Smooth muscle cell (in vitro differentiated cells): ENCODE measurements at regions not wholly inside any gene's neighbourhood (a gene's known extent, or its start where the extent isn't known, plus 50 kb on each side); places are given as distances from the start of the nearest gene placed in this dataset.

ENCODE experiments used
- DNase-seq: peaks from one replicate; lab custom pipeline; 2025; ENCODE audit not compliant: unreplicated experiment; lab: John Stamatoyannopoulos, UW
- H2AFZ ChIP-seq: fragments of 200-600 bp; sonication (generic); 2 replicates; pipeline ENCODE4 v1.6.0; 2016; ENCODE audit warnings: antibody characterized with exemption, low read depth, mild to moderate bottlenecking
- H3F3A ChIP-seq: fragments of 200-600 bp; sonication (generic); 2 replicates; pipeline ENCODE4 v1.6.0; 2017; ENCODE audit warnings: antibody characterized with exemption, low read depth
- H3K27ac ChIP-seq: fragments of 200-600 bp; sonication (generic); 2 replicates; pipeline ENCODE4 v1.5.1; 2016; ENCODE audit warnings: low read depth, mild to moderate bottlenecking
- H3K27me3 ChIP-seq: fragments of 200-600 bp; sonication (generic); 2 replicates; pipeline ENCODE4 v1.6.1; 2016; ENCODE audit warnings: low read depth, mild to moderate bottlenecking
- H3K36me3 ChIP-seq: fragments of 200-600 bp; sonication (generic); 2 replicates; pipeline ENCODE4 v1.5.1; 2016; ENCODE audit warnings: low read depth
- H3K4me1 ChIP-seq: fragments of 200-600 bp; sonication (generic); 2 replicates; pipeline ENCODE4 v1.5.1; 2016; ENCODE audit warnings: low read depth
- H3K4me2 ChIP-seq: fragments of 200-600 bp; sonication (generic); 2 replicates; pipeline ENCODE4 v1.6.0; 2016; ENCODE audit warnings: mild to moderate bottlenecking
- H3K4me3 ChIP-seq: fragments of 200-600 bp; sonication (generic); 2 replicates; pipeline ENCODE4 v1.5.1; 2016; ENCODE audit warnings: mild to moderate bottlenecking
- H3K79me2 ChIP-seq: fragments of 200-600 bp; sonication (generic); 2 replicates; pipeline ENCODE4 v1.6.0; 2016; ENCODE audit warnings: low read depth, mild to moderate bottlenecking
- H3K9ac ChIP-seq: fragments of 200-600 bp; sonication (generic); 2 replicates; pipeline ENCODE4 v1.6.0; 2016; ENCODE audit warnings: low read depth
- H3K9me3 ChIP-seq: fragments of 200-600 bp; sonication (generic); replicated peaks from 2 replicates; pipeline ENCODE4 v1.5.1; 2016; ENCODE audit warnings: low read depth
- H4K20me1 ChIP-seq: fragments of 200-600 bp; sonication (generic); 2 replicates; pipeline ENCODE4 v1.6.0; 2016; ENCODE audit warnings: low read depth
- WGBS: methylation state at CpG from one replicate; pipeline ENCODE4 v1.1.7; 2016; ENCODE audit warnings: low lambda C conversion rate; 5-methylcytosine and 5-hydroxymethylcytosine counted together
- TF ChIP-seq, protein P1 (sequence below): fragments of 200-600 bp; sonication (generic); IDR thresholded peaks from 2 replicates; pipeline ENCODE4 v1.5.1; 2017; ENCODE audit warnings: borderline replicate concordance, mild to moderate bottlenecking, antibody characterized with exemption; ENCODE audit not compliant: insufficient read depth, poor library complexity, severe bottlenecking

DNA sequence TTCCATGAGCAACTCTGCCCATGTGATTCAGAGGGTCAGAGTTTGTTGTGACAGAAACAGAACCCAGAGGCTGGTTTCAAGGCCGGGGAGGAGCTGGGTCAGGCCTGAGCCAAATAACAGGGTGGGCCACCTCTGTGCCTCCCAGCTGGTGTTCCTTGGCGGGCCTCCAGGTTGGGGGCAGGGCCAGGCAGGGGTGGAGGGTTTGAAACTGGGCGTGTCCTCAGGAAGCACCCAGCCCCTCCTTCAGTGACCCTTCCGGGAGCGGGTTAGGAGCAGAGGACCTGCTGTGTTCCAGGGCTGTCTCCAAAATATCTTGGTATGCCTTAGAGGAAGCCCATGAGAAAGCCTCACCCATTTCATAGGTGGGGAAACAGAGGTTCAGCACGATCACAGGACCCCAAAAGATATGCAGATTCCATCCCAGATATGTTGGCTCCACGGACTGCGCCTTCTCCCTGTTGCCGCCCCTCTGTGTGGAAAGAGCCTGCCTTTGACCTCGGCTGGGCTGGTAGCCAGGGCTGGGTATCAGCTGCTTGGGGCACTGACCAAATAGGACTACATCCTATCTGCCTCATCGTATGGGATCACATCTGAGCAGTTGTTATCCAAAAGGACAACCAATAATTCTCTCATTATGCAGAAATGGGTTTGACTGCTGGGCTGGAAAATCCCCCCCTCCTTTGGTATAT is 74.8 kb upstream of the GLI2 start:
- Histone ChIP-seq H3K9me3 (no peaks in the 10 kb centered on the region), H3F3A (no peaks in the 10 kb centered on the region), H3K9ac (no peak overlapping the region), H3K4me1 (no peaks in the 10 kb centered on the region), H3K79me2 (no peaks in the 10 kb centered on the region), H2AFZ (no peak overlapping the region), H3K27ac (no peak overlapping the region), H3K4me2 (no peak overlapping the region), H3K4me3 (no peak overlapping the region), H4K20me1 (no peaks in the 10 kb centered on the region), H3K36me3 (no peaks in the 10 kb centered on the region), H3K27me3 (peaks cover 13% of the 10 kb centered on the region)
- no peak for DNase-seq
- WGBS = 85% methylated on average over 10 of the region's 11 CpGs
- TF ChIP-seq, protein P1, sequence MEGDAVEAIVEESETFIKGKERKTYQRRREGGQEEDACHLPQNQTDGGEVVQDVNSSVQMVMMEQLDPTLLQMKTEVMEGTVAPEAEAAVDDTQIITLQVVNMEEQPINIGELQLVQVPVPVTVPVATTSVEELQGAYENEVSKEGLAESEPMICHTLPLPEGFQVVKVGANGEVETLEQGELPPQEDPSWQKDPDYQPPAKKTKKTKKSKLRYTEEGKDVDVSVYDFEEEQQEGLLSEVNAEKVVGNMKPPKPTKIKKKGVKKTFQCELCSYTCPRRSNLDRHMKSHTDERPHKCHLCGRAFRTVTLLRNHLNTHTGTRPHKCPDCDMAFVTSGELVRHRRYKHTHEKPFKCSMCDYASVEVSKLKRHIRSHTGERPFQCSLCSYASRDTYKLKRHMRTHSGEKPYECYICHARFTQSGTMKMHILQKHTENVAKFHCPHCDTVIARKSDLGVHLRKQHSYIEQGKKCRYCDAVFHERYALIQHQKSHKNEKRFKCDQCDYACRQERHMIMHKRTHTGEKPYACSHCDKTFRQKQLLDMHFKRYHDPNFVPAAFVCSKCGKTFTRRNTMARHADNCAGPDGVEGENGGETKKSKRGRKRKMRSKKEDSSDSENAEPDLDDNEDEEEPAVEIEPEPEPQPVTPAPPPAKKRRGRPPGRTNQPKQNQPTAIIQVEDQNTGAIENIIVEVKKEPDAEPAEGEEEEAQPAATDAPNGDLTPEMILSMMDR = no peak

DNA sequence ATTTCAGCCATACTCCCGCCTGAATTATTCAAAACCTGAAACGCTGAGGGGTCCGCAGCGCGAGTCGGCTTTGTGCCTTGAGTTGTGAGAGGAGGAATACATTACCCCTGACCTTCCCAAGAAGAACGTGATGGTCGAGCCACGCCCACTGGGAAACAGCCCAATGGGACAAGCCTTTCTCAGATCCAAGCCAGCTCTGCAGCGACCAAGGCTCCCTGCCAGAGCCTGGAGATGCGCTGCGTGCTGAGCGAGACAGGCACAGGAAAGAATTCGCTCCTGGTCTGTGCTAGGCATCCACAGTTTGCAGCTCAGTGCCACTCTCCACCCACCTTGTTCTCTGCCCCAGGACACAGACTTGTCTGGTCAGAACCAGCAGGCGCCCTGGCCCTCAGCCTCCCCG is 74.1 kb upstream of the GLI2 start:
- H4K20me1 ChIP-seq = no peaks in the 10 kb centered on the region
- H3K9ac ChIP-seq = no peak overlapping the region
- H3K4me1 ChIP-seq = no peaks in the 10 kb centered on the region
- H3K4me2 ChIP-seq = no peak overlapping the region
- 34% methylated on average over 16 of the region's 16 CpGs for WGBS
- no peaks in the 10 kb centered on the region for H3K9me3 ChIP-seq
- H2AFZ ChIP-seq = no peak overlapping the region
- no peak overlapping the region for H3K4me3 ChIP-seq
- H3K79me2 ChIP-seq = no peaks in the 10 kb centered on the region
- H3K36me3 ChIP-seq = no peaks in the 10 kb centered on the region
- DNase-seq = no peak
- TF ChIP-seq, protein P1 = no peak
- no peak overlapping the region for H3K27ac ChIP-seq
- H3K27me3 ChIP-seq = peaks cover 13% of the 10 kb centered on the region
- H3F3A ChIP-seq = no peaks in the 10 kb centered on the region

DNA sequence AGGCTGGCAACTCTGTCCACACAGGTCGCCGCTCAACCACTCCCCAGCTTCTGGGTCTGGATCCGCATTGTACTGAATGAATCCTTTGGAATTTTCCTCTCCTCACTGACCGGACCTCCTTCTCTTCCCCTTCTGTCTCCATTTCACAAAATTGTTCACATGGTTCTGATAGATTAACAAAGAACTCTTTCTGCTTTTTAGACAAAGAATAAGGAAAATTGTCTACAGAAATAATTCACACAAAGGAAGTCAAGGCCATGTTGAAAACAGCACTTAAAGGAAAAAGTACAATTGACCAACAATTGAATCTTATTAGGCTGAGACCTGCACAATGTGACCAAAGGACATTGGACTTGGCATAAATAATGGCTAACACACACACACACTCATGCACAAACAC is 73.6 kb upstream of the GLI2 start:
- no peak overlapping the region for H3K4me3 ChIP-seq
- WGBS = 88% methylated on average over 4 of the region's 4 CpGs
- H3K4me1 ChIP-seq = no peaks in the 10 kb centered on the region
- H3K27me3 ChIP-seq = peaks cover 13% of the 10 kb centered on the region
- H3F3A ChIP-seq = no peaks in the 10 kb centered on the region
- H3K27ac ChIP-seq = no peak overlapping the region
- no peaks in the 10 kb centered on the region for H3K9me3 ChIP-seq
- TF ChIP-seq, protein P1 = no peak
- H3K4me2 ChIP-seq = no peak overlapping the region
- no peak overlapping the region for H3K9ac ChIP-seq
- H3K36me3 ChIP-seq = no peaks in the 10 kb centered on the region
- no peak overlapping the region for H2AFZ ChIP-seq
- H4K20me1 ChIP-seq = no peaks in the 10 kb centered on the region
- no peak for DNase-seq
- H3K79me2 ChIP-seq = no peaks in the 10 kb centered on the region

DNA sequence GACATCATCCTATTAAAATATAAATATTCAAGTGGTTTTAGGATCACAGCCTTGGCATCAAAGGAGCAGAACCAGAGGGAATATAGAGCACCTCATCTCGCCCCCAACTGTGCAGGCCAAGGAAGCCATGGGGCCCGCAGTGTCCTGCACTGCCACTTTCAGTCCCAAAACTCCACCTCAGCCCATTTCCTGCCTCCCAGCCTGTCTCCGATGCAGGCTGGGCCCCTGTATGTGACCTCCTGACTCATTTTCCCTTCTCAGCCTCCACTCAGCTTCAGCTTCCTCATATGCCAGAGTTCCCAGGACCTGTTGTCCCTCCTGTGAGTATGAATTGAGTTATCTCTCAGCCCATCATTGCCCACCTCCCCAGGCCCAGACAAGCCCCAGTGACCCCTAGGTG is 72.9 kb upstream of the GLI2 start:
- H3K36me3 ChIP-seq = no peaks in the 10 kb centered on the region
- no peak overlapping the region for H3K27ac ChIP-seq
- no peaks in the 10 kb centered on the region for H3K9me3 ChIP-seq
- TF ChIP-seq, protein P1 = no peak
- H3K27me3 ChIP-seq = peaks cover 13% of the 10 kb centered on the region
- no peak for DNase-seq
- no peaks in the 10 kb centered on the region for H3K4me1 ChIP-seq
- H4K20me1 ChIP-seq = no peaks in the 10 kb centered on the region
- H3K4me3 ChIP-seq = no peak overlapping the region
- H3K79me2 ChIP-seq = no peaks in the 10 kb centered on the region
- H2AFZ ChIP-seq = no peak overlapping the region
- 98% methylated on average over 3 of the region's 3 CpGs for WGBS
- no peak overlapping the region for H3K4me2 ChIP-seq
- H3K9ac ChIP-seq = no peak overlapping the region
- H3F3A ChIP-seq = no peaks in the 10 kb centered on the region
